ENCODE measurements at regions not wholly inside any gene's neighbourhood (a gene's known extent, or its start where the extent isn't known, plus 50 kb on each side); places are given as distances from the start of the nearest gene placed in this dataset.

GRCh38 chr18:70507970-70508369 lies 219.1 kb downstream of the SOCS6 start:
- DNase-seq (ENCODE audit: low spot score), result no peak

- DNase-seq (ENCODE audit: low spot score), result no peak
These were observed 217.7 kb downstream of the SOCS6 start for GRCh38 chr18:70506511-70506910.

GRCh38 chr18:70503060-70503459 lies 214.2 kb downstream of the SOCS6 start:
- DNase-seq (ENCODE audit: low spot score), result no peak

GRCh38 chr18:70501358-70501757 lies 212.5 kb downstream of the SOCS6 start:
- DNase-seq (ENCODE audit: low spot score), result no peak

GRCh38 chr18:70500748-70501147 lies 211.9 kb downstream of the SOCS6 start:
- DNase-seq (ENCODE audit: low spot score), result no peak

- no peak for DNase-seq (ENCODE audit: low spot score)
These were observed 210.4 kb downstream of the SOCS6 start for GRCh38 chr18:70499218-70499691.

- no peak for DNase-seq (ENCODE audit: low spot score)
These were observed 207.8 kb downstream of the SOCS6 start for GRCh38 chr18:70496353-70497294.

- DNase-seq (ENCODE audit: low spot score), result no peak
These were observed 205.7 kb downstream of the SOCS6 start for GRCh38 chr18:70494524-70494923.

GRCh38 chr18:70493461-70493860 lies 204.6 kb downstream of the SOCS6 start:
- DNase-seq (ENCODE audit: low spot score), result no peak

GRCh38 chr18:70491734-70492348 lies 203.0 kb downstream of the SOCS6 start:
- DNase-seq (ENCODE audit: low spot score), result peak; percentile 71

- peak; percentile 56 for DNase-seq (ENCODE audit: low spot score)
These were observed 201.4 kb downstream of the SOCS6 start for GRCh38 chr18:70489986-70490933.

GRCh38 chr18:70489571-70489970 lies 200.7 kb downstream of the SOCS6 start:
- DNase-seq (ENCODE audit: low spot score), result no peak

GRCh38 chr18:70469916-70470315 lies 181.1 kb downstream of the SOCS6 start:
- no peak for DNase-seq (ENCODE audit: low spot score)

GRCh38 chr18:70468861-70469547 lies 180.2 kb downstream of the SOCS6 start:
- no peak for DNase-seq (ENCODE audit: low spot score)

- DNase-seq (ENCODE audit: low spot score), result peak; percentile 80
These were observed 175.7 kb downstream of the SOCS6 start for GRCh38 chr18:70464343-70465114.

- DNase-seq (ENCODE audit: low spot score), result no peak
These were observed 174.2 kb downstream of the SOCS6 start for GRCh38 chr18:70463085-70463484.

- DNase-seq (ENCODE audit: low spot score), result no peak
These were observed 173.2 kb downstream of the SOCS6 start for GRCh38 chr18:70462078-70462439.

- no peak for DNase-seq (ENCODE audit: low spot score)
These were observed 172.7 kb downstream of the SOCS6 start for GRCh38 chr18:70461323-70462077.

GRCh38 chr18:70459731-70460130 lies 170.9 kb downstream of the SOCS6 start:
- DNase-seq (ENCODE audit: low spot score), result no peak

- DNase-seq (ENCODE audit: low spot score), result no peak
These were observed 170.4 kb downstream of the SOCS6 start for GRCh38 chr18:70459251-70459650.
